Ecto neural progenitor cell (in vitro differentiated cells): ENCODE measurements at regions not wholly inside any gene's neighbourhood (a gene's known extent, or its start where the extent isn't known, plus 50 kb on each side); places are given as distances from the start of the nearest gene placed in this dataset.
"Not testable (repeated sequence)": the region's sequence is repeated elsewhere in the genome, so short reads cannot be mapped to it uniquely, and the experiment has no call there.

ENCODE experiments used
- DNase-seq: peaks from one replicate; pipeline ENCODE4 v3.0.0-alpha.2; 2018; ENCODE audit warnings: low spot score

DNA sequence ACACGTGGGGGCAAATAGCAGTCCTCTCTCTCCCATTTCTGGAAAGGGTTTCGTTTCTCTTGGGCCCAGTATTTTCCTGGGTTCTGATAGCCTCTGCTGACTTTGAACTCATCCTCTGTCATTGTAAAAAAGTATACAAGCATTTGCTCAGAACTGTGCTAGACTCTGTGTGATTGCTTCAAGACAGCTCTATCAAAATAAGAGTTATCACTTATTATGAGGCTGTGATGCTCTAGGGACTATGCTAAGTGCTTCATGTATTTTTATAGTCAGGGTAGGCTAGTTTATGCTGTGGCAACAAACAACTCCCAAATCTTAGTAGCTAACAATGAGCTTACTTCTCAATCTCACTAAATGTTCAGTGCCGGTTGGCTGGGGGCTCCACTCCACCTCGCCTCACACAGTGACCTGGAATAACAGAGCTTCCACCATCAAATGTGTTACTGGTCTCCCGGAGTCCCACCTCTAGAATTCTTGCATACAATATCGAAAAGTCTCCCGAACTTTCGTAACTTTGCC, 110.8 kb upstream of the CDC42EP3 start:
- DNase-seq, result no peak

- no peak for DNase-seq
These were observed 111.4 kb upstream of the CDC42EP3 start for GRCh38 chr2:37782721-37783371.

DNA sequence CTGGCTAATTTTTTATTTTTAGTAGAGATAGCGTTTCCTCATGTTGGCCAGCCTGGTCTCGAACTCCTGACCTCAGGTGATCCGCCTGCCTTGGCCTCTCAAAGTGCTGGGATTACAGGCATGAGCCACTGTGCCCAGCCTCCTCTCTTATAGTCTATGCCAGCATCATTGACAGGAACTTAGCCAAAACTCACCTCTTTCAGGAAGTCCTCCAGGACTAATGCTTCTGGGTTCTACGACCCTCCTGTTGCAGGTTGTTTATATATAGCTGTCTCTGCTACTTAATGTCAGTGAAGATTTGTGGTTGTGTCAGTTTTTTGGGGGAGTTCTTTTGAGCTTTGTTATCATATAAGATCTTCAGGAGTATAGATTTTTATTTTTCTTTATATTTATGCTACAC, 112.1 kb upstream of the CDC42EP3 start:
- DNase-seq, result no peak

DNA sequence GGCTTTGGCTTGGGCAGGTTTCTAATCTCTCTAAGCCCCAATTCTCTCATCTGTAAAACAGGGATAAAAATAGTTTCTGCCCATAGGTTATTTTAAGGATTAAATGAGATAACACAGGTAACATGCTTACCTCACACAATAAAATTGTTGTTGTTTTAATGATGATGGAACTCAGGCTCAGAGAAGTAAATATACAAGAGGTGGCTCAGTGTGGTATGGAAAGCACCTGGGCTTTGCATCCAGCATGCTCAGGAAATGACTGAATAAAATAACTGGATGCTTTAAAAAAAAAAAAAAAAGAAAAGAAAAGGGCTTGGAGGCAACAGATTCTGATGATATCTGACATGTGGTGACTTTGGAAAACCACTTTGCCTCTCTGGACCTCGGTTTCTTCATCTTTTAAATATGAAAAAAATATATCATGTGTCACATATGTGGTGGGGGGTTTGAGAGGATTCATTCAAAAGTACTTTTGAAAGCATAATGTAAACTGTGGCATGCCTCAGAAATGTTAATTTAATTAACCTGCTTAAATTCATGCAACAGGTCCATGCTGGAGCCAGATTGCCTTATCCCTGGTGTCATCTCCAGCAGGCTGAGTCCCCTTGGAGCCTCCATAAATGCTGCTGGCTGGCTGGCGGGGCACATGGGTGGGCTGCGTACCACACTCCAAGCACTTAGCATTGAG, 112.8 kb upstream of the CDC42EP3 start:
- DNase-seq, result no peak

DNA sequence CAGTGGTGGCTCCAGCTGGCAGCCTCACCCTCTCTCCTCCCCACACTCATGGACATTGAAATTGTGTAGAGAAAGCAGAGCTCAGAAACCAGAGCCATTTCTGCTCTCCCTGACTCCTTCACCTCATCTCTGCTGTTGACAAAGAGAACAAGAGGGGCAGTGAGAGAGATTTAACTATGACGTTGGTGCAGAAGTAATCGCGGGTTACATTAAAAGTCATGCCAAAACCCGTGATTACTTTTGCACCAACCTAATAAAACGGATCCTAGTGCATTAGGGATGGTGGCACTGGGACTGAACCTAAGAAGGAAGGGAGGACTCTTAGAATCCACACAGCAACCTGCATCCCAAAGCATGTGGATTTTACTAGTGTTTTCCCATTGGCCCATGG, 113.3 kb upstream of the CDC42EP3 start:
- no peak for DNase-seq

- no peak for DNase-seq
These were observed 114.8 kb upstream of the CDC42EP3 start for GRCh38 chr2:37786191-37786698.

GRCh38 chr2:37786854-37787253, 115.4 kb upstream of the CDC42EP3 start:
- no peak for DNase-seq

DNA sequence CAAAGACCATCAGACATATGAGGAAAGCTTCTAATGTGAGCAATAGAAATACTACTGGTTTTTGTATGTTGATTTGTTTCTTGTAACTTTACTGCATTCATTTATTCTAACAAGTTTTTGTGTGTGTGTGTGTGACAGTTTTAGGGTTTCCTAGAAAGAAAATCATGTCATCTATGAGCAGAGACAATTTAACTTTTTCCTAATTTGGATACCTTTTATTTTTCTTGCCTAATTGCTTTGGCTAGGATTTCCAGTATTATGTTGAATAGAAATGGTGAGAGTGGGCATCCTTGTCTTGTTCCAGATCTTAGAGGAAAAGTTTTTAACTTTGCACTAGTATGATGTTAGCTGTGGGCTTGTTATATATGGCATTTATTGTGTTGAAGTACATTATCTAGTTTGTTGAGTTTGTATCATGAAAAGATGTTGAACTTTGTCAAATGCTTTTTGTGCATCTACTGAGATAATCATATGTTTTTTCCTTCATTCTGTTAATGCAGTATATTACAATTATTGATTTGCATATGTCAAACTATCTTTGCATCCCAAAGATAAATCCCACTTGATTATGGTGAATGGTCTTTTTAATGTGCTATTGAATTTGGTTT, 117.3 kb upstream of the CDC42EP3 start:
- DNase-seq, result no peak

GRCh38 chr2:37790019-37790418, 118.6 kb upstream of the CDC42EP3 start:
- no peak for DNase-seq

- DNase-seq, result no peak
These were observed 119.0 kb upstream of the CDC42EP3 start for GRCh38 chr2:37790462-37790861.

GRCh38 chr2:37792366-37792765, 120.9 kb upstream of the CDC42EP3 start:
- DNase-seq, result no peak

DNA sequence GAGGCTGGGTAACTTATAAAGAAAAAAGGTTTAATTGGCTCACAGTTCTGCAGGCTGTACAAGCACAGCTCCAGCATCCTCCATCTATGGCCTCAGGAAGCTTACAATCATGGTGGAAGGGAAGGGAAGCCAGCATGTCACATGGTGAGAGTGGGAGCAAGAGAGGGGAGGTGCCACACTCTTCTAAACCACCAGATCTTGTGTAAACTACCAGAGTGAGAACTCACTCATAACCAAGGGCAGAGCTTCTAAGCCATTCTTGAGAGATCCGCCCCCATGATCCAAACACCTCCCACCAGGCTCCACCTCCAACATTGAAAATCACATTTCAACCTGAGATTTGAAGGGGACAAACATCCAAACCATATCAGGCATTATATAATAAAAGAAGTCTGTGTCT, 121.6 kb upstream of the CDC42EP3 start:
- DNase-seq, result no peak

DNA sequence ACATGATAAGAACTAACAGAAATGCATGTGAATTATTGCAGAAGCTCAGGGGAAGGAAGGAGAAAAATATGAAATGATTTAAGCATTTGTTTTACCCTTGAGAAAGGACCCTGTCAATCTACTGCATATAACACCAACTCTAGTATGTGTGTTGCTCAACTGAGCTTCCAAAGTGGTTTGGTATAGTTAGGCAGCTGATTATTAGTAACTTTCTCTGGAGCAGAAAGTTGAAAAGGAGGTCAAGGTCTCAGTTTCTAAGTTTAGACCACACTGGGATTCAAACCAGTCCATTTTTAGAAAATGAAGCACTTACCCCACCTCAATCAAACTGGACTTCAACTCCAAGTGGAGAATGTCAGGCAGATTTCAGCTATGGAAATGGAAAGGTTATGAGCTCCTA, 123.3 kb upstream of the CDC42EP3 start:
- no peak for DNase-seq

DNA sequence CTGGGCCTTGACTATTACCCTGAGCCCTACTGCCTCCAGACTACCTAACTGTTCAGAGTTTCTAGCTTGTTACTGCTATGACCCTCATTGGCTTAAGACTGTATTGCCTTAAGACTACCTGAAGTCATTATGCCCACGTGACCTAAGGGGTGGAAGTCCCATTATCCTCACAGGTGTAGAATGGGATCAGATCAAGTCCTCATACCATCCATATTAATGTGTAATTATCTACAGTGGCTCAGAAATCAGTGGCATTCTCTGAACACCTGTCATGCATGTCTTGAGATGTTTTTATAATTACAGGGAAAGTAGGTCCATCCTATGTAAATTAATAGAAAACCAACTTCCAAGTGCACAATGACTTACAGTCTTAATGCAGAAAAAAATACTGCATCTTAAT, 124.0 kb upstream of the CDC42EP3 start:
- no peak for DNase-seq

GRCh38 chr2:37795938-37796337, 124.5 kb upstream of the CDC42EP3 start:
- DNase-seq, result no peak

- no peak for DNase-seq
These were observed 125.0 kb upstream of the CDC42EP3 start for GRCh38 chr2:37796481-37796880.

DNA sequence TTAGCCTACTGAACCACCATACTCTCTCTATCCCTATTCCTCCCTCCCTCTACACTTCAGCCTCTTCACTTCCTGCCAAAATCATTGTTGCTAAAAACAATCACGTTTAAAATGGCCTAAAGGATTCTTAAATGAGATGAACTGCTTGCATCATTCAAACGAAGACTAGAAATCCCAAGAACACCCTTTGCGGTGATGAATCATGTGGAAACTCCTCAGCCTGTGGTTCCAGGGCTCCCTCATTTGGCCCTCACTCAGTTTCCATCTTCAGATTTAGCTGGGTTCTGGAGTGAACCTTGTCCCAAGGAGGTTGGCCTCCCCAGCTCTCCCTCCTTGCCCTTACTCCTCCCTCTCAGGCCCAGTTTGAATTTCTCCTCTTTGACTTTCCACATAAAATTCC, 125.6 kb upstream of the CDC42EP3 start:
- no peak for DNase-seq

DNA sequence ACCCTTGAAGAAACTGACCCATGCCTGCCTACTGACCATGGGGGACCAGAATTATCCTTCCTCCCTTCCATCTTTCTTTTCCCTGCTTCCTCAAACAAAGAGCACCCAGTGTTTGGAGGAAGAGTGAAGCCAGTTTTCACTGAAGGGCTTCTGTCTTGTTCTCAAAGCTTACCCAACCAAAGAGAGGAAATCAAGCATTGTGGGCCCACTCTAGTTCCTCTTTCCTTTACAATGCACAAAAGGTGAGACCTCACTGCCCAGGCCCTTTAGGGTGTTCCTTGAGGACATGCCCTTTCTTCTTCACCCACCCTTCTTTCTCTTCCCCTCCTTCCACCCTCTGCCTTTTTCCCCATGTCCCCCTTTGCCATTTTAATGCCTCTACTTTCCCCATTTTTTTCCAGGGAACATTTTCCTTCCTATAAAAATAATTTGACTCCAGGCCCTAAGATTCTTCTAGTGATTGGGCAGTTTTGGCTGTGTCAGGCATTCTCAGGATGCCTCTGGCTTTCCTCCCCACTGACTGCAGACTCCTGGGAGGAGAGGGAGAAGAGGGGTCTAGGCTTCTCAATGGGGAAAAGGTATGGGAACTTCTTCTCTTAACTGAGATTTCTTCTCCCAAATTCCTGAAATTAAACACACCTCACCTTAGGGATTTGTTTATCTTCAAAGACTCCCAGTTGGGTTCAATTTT, 126.6 kb upstream of the RMDN2 start:
- no peak for DNase-seq

DNA sequence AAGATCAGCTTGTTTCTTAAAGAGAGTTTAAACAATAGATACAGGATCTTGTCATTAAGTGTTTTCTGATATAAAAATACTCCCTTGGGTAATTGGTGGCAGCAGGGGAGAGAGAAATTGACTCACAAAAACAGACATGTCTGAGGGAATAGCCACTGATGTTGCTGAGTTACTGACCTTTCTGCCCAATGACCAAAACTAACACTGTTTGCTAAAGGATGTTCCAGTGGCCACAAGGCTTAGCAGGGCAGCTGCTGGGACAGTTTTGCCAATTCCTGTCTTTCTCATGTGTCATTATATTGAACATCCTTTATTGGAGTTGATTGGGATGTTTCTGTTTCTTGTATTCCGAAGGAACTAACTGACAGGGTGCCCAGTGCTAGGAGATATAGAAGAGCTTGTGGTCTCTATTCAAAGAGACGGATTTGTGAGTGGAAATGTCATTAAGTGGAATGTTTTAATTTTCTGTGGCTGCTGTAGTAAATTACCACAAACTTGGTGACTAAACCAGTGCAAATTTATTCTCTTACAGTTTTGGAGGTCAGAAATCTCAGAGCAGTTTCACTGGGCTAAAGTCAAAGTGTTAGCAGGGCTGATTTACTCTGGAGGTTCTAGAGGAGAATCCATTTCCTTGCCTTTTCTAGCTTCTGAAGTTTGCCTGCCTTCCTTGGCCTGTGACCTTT, 124.8 kb upstream of the RMDN2 start:
- no peak for DNase-seq

- no peak for DNase-seq
These were observed 122.8 kb upstream of the RMDN2 start for GRCh38 chr2:37802211-37802752.

DNA sequence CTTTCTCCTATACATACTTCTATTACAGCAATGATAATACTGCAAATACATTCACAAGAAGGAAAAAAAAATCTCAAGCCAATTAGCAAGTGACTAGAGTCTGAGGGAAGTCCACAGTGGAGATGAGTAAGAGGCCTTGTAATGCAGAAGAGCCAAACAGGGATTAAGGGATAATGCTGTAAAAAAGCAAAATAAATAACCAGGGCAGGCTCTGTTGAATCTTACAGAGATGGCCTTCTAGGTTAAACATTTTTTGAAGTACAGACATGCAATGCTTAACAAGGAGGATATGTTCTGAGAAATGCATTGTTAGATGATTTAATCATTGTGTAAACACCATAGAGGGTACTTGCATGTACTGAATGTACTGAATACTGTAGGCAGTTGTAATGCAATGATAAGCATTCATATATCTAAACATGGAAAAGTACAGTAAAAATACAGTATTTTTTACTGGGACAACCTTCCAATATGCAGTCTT, 122.1 kb upstream of the RMDN2 start:
- no peak for DNase-seq

GRCh38 chr2:37806004-37806403, 119.1 kb upstream of the RMDN2 start:
- DNase-seq, result not testable (repeated sequence)
